MCF 10A (cell line): ENCODE measurements at regions not wholly inside any gene's neighbourhood (a gene's known extent, or its start where the extent isn't known, plus 50 kb on each side); places are given as distances from the start of the nearest gene placed in this dataset.

Experiments used
- BruUV-seq: library from RNA; stranded (reverse); fragments of 400-500 nt; replicated peaks from 2 replicates; lab custom pipeline; 2021; lab: Mats Ljungman, UMichigan
- CTCF ChIA-PET: fragments of 300-600 bp; sonication (Branson Sonifier 250); formaldehyde crosslinking; extraction: SDS; loops from one replicate; lab custom pipeline; 2021; ENCODE audit warnings: antibody characterized with exemption, inconsistent platforms; lab: Yijun Ruan, JAX
- POLR2A ChIA-PET: fragments of 300-600, 350-650 bp; sonication (Branson Sonifier 250); formaldehyde crosslinking; extraction: SDS; loops from one replicate; lab custom pipeline; 2020; ENCODE audit warnings: antibody characterized with exemption, inconsistent platforms; lab: Yijun Ruan, JAX
- DNase-seq: peaks from one replicate; pipeline ENCODE4 v3.0.0-alpha.2; 2018; ENCODE audit not compliant: unreplicated experiment
- H3K27ac Mint-ChIP-seq: one replicate; pipeline ENCODE4 v1.8.0; 2022; ENCODE audit warnings: mild to moderate bottlenecking, low read depth, mixed read lengths; ENCODE audit not compliant: unreplicated experiment
- H3K27me3 Mint-ChIP-seq: one replicate; pipeline ENCODE4 v1.8.0; 2022; ENCODE audit warnings: mixed read lengths; ENCODE audit not compliant: insufficient read depth, unreplicated experiment
- H3K36me3 Mint-ChIP-seq: one replicate; pipeline ENCODE4 v1.8.0; 2022; ENCODE audit warnings: mild to moderate bottlenecking, moderate library complexity, mixed read lengths; ENCODE audit not compliant: insufficient read depth, unreplicated experiment
- H3K4me1 Mint-ChIP-seq: one replicate; pipeline ENCODE4 v1.8.0; 2022; ENCODE audit warnings: mixed read lengths; ENCODE audit not compliant: insufficient read depth, unreplicated experiment
- H3K4me3 Mint-ChIP-seq: one replicate; pipeline ENCODE4 v1.8.0; 2022; ENCODE audit warnings: mild to moderate bottlenecking, moderate library complexity, mixed read lengths; ENCODE audit not compliant: unreplicated experiment
- H3K9me3 Mint-ChIP-seq: one replicate; pipeline ENCODE4 v1.8.0; 2022; ENCODE audit warnings: mixed read lengths; ENCODE audit not compliant: unreplicated experiment
- CTCF ChIP-seq: fragments of 200-600 bp; IDR thresholded peaks from one replicate; pipeline ENCODE4 v1.8.0; 2022; ENCODE audit warnings: antibody characterized with exemption, mild to moderate bottlenecking; ENCODE audit not compliant: unreplicated experiment
- intact Hi-C: fragments of 100-400 bp; cut with micrococcal nuclease; formaldehyde crosslinking; loops from 2 replicates; pipeline ENCODE4 v1.14.1; 2022

GRCh38 chr9:27675354-27675753 is 102.1 kb upstream of the C9orf72 start:
- no peak for DNase-seq
- H3K27me3 Mint-ChIP-seq, result peaks cover 25% of the 10 kb centered on the region
- no TSS peak for BruUV-seq
- no peaks in the 10 kb centered on the region for H3K9me3 Mint-ChIP-seq
- CTCF ChIA-PET, result no interaction called here
- H3K27ac Mint-ChIP-seq, result no peak overlapping the region
- no peak for TF ChIP-seq CTCF
- intact Hi-C loops, result no loop called here
- POLR2A ChIA-PET, result no interaction called here
- no peaks in the 10 kb centered on the region for H3K4me1 Mint-ChIP-seq
- no peak overlapping the region for H3K4me3 Mint-ChIP-seq
- H3K36me3 Mint-ChIP-seq, result no peaks in the 10 kb centered on the region

DNA sequence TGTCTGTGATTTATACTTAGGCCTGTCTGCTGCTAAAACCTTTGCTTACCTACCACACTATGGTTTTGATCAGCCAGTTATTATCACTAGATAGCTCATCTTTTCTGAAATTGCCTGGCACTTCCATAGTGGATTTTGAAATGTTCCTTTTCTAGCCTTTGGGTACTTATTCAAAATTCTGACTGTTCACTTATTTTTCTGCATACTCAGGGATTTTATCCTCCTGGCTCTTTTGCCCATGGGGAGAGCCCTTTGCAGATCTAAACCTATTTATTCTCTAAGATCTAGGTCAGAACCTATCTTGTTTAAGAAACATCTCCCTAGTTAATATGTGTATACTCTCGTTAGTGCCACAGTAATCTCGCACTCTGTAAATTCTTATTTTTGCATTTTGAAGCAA is 103.5 kb upstream of the C9orf72 start:
- POLR2A ChIA-PET, result no interaction called here
- no peaks in the 10 kb centered on the region for H3K9me3 Mint-ChIP-seq
- no TSS peak for BruUV-seq
- no peak overlapping the region for H3K4me3 Mint-ChIP-seq
- no peak for TF ChIP-seq CTCF
- CTCF ChIA-PET, result interaction anchor here (0.7 kb wide), 1 partner anchor 151 kb away, joined by 3 read pairs; no protein-coding TSS in a partner anchor
- no peak overlapping the region for H3K27ac Mint-ChIP-seq
- intact Hi-C loops, result no loop called here
- no peaks in the 10 kb centered on the region for H3K4me1 Mint-ChIP-seq
- H3K36me3 Mint-ChIP-seq, result no peaks in the 10 kb centered on the region
- H3K27me3 Mint-ChIP-seq, result peaks cover 25% of the 10 kb centered on the region
- no peak for DNase-seq

- Mint-ChIP-seq H3K27me3 (peaks cover 13% of the 10 kb centered on the region), H3K4me3 (no peak overlapping the region), H3K27ac (no peak overlapping the region), H3K36me3 (no peaks in the 10 kb centered on the region), H3K4me1 (no peaks in the 10 kb centered on the region), H3K9me3 (no peaks in the 10 kb centered on the region)
- intact Hi-C loops, result no loop called here
- no peak for DNase-seq
- CTCF ChIA-PET, result interaction anchor here (1.7 kb wide), 1 partner anchor 9 kb away, joined by 6 read pairs; no protein-coding TSS in a partner anchor
- TF ChIP-seq CTCF, result no peak
- no TSS peak for BruUV-seq
- POLR2A ChIA-PET, result no interaction called here
Observed at GRCh38 chr9:27679338-27679737, 106.1 kb upstream of the C9orf72 start.

GRCh38 chr9:27683181-27683580 is 109.9 kb upstream of the C9orf72 start:
- no peak overlapping the region for H3K27ac Mint-ChIP-seq
- H3K27me3 Mint-ChIP-seq, result peaks cover 12% of the 10 kb centered on the region
- no TSS peak for BruUV-seq
- POLR2A ChIA-PET, result no interaction called here
- CTCF ChIA-PET, result interaction anchor here (0.6 kb wide), 1 partner anchor 1066 kb away, joined by 3 read pairs; no protein-coding TSS in a partner anchor
- no peaks in the 10 kb centered on the region for H3K9me3 Mint-ChIP-seq
- no peak for TF ChIP-seq CTCF
- intact Hi-C loops, result no loop called here
- no peak overlapping the region for H3K4me3 Mint-ChIP-seq
- DNase-seq, result no peak
- H3K36me3 Mint-ChIP-seq, result no peaks in the 10 kb centered on the region
- no peaks in the 10 kb centered on the region for H3K4me1 Mint-ChIP-seq
